HG02943 (cell line): ENCODE measurements at regions not wholly inside any gene's neighbourhood (a gene's known extent, or its start where the extent isn't known, plus 50 kb on each side); places are given as distances from the start of the nearest gene placed in this dataset.
"Not testable (repeated sequence)": the region's sequence is repeated elsewhere in the genome, so short reads cannot be mapped to it uniquely, and the experiment has no call there.

Experiments
- ATAC-seq: cut with Tn5 transposase; IDR thresholded peaks from one replicate; pipeline ENCODE4 v1.9.1; 2021; ENCODE audit warnings: mild to moderate bottlenecking, low read depth, moderate library complexity; ENCODE audit not compliant: unreplicated experiment

DNA sequence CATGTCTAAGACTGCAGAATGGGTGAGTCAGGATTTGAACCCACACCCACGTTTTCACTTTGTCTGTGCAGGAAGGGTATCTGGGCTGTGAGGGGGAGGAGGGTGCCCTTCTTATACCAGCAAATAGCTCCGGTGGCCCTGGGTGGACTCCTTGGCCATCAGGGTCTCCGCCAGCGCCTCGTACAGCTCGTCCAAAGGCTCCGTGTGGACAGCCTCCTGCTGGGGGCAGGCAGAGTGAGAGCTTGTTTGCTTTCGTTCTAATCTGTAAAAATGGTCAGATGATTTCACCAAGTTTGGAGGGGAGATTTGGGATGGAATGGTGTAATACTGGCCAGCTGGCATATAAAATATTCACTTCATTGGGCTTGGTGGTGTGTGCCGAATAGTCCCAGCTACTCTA lies 111.7 kb upstream of the CCZ1B start:
- ATAC-seq = not testable (repeated sequence)

DNA sequence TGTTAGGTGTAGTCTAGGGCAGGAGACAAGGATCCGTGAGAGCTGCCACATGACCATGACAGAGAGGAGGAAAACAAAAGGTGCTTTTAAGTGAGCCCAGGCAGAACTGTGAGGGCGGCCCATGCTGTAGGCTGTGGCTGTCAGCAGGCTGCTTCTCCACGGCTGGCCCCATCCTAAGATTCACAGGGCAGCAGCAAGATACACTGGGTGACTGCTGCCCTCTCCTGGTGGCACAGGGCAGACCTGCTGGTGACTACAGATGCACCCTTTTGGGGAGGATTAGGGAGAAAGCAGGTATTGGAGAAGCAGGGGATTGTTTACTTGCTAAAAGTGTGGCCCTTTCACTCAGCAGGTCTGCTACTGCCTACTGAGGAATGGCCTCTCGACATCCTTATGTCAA lies 112.2 kb upstream of the CCZ1B start:
- not testable (repeated sequence) for ATAC-seq

DNA sequence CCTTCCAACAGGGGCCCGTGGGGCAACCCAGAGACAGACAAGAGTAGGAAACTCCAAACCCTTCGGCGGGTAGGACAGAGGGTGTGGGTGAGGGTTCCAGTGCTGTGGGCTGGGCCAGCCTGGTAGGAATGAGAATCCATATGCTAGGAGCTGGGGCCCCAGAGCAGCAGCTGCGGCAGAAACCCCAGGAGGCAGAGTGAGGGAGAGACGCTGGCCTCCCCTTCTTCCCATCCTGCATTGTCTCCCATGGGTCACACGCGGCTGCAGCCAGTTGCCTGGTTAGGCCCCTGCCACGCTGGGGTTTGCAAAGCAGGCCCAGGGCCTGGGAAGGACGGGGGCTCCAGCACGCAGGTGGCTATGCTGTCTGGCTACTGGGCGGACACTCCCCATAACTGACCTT lies 113.1 kb upstream of the CCZ1B start:
- not testable (repeated sequence) for ATAC-seq

DNA sequence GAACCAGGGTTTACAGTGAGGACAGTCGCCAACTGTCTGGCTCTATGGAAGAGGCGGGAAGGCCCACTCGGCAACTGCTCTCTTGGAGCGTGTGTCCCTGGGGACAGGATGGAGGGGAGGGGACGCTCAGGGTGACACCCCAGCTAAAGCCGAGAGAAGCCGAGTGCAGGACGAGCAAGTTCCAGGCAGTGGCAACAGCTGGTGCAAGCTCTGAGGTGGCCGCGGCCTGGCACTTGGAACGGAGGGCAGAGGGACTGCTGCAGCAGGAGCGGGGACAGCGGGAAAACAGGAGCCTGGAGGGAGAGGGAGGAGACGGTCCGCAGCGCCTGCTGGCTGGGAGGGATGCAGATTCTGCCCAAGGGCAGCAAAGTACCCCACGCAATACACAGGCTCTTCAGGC lies 113.8 kb upstream of the CCZ1B start:
- not testable (repeated sequence) for ATAC-seq

DNA sequence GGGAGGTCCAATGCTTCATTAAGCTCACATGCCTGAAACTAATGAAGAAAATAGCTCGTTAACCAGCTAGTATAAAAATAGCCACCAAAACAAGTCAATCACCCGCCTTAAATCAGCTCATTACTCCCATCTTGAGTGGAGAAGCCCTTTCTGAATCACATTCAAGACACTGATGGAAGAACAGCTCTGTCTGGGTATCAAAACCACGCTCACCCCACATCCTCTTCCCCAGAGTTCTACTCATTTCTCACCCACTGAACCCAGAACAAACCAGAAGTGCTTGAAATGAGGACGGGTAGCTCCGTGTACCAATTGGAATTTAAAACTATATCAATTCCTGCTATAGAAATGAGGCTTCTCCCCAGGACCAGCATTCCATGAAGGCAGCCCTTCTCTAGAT lies 120.8 kb upstream of the CCZ1B start:
- not testable (repeated sequence) for ATAC-seq

DNA sequence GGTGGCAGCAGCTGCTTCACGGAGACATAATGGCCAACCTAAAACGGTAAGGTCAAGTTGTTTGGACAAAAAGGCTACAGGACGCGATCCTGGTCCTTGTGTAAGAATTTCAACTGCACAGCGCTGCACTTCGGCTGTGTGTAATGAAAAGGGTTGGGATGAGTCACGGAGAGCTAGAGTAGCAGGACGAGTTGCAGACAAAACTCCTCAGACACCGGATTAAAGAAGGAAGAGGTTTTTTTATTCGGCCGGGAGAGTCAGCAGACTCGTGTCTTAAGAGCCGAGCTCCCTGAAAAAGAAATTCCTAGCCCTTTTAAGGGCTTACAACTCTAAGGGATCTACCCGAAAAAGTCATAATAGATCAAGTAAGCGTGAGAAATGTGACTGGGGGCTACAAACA lies 124.2 kb upstream of the CCZ1B start:
- not testable (repeated sequence) for ATAC-seq

DNA sequence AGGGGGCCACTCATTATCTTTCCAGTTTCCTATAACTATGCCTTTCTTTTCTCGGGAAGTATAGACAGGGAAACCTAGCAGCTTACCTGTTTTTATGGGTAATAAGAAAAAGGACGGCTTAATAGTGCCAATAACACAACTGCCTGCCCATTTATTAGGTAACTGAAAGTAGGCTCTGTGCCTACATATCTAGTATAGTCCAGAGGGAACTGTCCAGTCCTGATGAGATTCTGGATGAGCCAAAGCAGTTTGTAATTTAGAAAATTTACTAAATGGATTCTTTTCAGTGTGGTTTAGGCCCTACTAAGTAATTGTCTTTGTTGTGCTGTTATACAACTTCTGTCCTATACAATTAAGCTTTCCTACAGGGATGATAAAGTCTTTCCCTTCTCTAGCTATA lies 125.5 kb upstream of the CCZ1B start:
- ATAC-seq = not testable (repeated sequence)

DNA sequence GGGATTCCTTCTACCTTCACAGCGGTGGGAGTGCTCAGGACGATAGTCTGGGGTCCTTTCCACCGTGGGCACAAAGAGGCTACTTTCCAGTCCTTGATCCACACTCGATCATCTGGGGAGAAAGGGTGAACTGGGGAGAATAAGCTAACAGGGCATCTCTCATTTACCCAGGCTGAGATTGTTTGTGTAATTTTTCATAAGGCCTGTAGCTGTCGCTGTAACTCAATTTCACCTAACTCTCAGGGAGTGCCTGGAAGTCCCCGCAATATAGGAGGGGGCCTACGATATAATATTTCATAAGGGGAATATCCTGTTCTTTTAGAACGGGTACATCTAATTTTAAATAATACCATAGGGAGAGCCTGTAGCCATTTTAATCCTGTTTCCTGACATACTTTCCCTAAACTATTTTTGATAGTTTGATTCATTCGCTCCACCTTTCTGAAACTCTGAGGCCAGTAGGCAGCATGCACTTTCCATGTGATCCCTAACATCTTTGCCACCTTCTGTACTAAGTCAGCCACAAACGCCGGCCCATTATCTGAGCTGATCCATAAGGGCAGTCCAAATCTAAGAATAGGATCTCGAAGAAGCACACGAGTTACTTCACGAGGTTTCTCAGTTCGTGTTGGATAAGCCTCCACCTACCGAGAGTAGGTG lies 127.2 kb upstream of the CCZ1B start:
- not testable (repeated sequence) for ATAC-seq

DNA sequence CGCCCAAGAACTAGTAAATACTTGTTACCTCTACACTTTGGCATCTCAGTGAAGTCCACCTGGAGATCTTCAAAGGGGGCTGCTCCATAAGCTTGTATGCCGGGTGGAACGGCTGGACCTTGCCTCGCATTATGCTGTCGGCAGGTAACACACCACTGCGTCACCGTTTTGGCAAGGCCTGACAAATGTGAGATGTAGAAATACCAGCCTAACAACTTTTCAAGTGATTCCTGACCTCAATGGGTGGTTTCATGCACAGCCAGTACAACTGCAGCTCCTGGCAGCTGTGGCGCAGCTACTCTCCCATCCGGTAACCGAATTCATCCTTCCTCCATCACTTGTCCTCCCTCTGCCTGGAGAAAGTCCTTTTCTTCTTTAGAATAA lies 127.7 kb upstream of the CCZ1B start:
- not testable (repeated sequence) for ATAC-seq

DNA sequence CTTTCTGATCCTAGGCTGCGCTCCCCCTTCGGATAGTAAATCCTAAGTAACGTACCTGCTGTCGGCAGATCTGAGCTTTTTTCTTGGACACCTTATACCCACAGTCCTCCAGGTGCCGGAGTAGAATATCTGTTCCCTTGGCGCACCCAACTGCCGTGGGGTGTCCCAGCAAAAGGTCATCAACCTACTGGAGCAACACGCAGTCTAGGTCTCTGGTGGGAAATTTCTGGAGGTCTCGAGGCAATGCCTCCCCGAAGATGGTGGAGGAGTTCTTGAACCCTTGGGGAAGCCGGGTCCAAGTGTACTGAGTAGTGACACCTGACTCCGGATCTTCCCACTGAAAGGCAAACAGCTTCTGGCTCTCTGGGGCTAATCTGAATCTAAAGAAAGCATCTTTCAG lies 129.3 kb upstream of the CCZ1B start:
- ATAC-seq = not testable (repeated sequence)

DNA sequence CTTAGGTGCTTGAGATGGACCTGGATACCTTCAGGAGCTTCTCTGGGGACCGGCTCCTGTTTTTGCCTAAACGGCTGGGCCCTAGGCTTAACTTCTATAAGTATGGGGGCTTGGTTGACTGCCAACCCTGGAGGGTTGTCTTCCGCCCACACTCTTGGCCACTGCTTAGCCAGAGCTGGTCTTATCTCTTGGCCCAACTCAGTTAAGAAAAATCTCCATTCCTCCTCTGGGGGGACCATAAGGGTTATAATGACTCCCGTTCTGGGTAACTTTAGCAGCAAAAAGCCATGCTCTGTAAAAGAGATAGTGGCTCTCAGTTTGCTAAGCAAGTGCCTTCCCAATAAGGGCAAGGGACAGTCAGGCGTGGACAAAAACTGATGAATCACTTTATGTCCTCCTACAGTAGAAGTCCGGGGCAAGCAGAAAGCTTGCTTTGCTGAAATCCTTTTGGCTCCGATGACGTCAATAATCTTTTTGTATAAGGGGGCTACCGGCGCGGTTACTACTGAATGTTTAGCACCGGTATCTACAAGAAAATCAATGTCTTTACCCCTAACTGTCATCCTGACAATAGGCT lies 130.0 kb upstream of the CCZ1B start:
- not testable (repeated sequence) for ATAC-seq

DNA sequence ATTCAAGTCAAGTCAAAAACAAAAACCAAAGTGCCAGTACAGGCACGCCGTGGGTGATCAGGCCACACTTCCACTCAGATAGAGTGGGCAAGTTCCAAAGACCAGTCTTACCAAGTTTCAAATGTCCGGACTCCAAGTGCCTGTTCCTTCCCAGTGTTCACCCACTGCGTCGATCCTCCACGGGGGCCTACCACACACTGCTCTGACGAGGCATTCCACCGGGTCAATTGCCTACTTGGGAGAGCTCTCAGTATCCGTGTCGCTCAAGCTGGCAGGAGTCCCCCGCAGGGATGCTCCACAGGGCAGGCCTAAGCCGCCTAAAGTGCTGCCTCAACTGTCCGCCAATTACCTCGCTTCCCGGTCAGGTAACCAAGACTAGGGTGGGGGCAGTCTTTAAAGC lies 132.3 kb upstream of the CCZ1B start:
- not testable (repeated sequence) for ATAC-seq

DNA sequence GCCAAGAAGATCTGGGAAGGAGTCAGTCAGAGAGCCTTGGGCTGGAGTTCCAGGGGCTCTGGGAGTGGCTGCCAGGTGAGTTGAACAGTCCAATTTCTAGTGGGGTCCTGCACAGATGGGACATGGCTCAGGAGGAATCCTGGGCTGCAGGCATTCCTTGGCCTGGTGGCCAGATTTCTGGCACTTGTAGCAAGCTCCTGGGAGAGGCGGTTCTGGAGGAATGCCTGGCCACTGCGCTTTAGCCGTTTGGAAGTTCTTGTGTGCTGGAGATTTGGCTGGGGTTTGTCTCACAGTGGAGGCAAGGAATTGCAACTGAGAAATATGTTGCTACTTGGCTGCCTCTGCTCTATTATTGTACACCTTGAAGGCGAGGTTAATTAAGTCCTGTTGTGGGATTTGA lies 133.9 kb upstream of the CCZ1B start:
- not testable (repeated sequence) for ATAC-seq

DNA sequence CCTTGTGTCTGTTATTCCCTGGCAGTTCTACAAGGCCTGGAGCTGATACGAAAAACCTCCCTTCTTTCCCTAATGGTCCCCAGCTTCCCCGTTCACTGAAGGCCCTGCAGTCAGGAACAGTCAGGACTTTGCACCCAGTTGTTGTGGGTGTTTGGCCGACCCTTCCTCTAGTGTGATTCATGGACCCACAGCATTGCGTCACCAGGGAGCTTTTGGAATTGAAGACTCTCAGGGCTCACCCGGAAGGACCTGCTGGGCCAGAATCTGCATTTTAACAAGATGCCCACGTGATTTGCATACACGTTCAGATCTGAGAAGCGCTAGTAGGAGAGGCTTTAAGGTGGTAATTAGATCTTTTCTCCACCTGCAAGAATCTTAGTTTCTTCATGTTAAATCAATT lies 136.8 kb upstream of the CCZ1B start:
- ATAC-seq = not testable (repeated sequence)

DNA sequence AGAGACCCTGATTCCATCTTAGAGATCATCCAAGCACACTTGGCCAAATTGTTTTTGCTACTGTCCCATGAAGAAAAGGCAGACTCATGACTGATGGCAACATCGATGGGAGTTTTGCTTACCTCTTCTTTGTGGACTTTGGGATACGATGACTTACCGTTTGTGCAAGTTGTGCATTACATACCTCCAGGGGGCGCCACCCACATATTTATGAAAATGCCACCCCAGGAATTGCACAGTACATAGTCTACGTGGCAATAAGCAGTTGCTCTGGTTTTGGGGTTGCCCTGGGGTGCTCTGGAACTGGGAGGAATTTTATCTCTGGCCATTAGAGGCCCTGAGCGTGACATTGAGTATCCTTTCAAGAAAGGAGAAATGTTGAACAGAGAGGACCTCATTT lies 139.0 kb upstream of the CCZ1B start:
- not testable (repeated sequence) for ATAC-seq

DNA sequence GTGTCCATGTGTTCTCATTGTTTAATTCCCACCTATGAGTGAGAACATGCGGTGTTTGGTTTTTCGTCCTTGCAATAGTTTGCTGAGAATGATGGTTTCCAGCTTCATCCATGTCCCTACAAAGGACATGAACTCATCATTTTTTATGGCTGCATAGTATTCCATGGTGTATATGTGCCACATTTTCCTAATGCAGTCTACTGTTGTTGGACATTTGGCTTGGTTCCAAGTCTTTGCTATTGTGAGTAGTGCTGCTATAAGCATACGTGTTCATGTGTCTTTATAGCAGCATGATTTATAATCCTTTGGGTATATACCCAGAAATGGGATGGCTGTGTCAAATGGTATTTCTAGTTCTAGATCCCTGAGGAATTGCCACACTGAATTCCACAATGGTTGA lies 144.1 kb upstream of the CCZ1B start:
- ATAC-seq = not testable (repeated sequence)

DNA sequence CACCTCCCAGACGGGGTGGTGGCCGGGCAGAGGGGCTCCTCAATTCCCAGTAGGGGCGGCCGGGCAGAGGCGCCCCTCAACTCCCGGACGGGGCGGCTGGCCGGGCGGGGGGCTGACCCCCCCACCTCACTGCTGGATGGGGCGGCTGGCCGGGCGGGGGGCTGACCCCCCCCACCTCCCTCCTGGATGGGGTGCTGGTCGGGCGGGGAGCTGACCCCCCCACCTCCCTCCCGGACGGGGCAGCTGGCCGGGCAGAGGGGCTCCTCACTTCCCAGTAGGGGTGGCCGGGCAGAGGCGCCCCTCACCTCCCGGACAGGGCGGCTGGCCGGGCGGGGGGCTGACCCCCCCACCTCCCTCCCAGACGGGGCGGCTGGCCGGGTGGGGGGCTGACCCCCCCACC lies 148.8 kb upstream of the CCZ1B start:
- ATAC-seq = not testable (repeated sequence)

DNA sequence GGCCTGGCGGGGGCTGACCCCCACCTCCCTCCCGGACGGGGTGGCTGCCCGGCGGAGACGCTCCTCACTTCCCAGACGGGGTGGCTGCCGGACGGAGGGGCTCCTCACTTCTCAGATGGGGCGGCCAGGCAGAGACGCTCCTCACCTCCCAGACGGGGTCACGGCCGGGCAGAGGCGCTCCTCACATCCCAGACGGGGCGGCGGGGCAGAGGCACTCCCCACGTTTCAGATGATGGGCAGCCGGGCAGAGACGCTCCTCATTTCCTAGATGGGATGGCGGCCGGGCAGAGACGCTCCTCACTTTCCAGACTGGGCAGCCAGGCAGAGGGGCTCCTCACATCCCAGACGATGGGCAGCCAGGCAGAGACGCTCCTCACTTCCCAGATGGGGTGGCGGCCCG lies 149.3 kb upstream of the CCZ1B start:
- ATAC-seq = not testable (repeated sequence)

DNA sequence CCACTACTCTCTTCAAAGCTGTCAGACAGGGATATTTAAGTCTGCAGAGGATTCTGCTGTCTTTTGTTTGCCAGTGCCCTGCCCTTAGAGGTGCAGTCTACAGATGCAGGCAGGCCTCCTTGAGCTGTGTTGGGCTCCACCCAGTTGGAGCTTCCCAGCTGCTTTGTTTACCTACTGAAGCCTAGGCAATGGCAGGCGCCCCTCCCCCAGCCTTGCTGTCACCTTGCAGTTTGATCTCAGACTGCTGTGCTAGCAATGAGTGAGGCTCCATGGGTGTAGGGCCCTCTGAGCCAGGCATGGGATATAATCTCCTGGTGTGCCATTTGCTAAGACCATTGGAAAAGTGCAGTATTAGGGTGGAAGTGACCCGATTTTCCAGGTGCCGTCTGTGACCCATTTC lies 151.3 kb upstream of the CCZ1B start:
- ATAC-seq = not testable (repeated sequence)

DNA sequence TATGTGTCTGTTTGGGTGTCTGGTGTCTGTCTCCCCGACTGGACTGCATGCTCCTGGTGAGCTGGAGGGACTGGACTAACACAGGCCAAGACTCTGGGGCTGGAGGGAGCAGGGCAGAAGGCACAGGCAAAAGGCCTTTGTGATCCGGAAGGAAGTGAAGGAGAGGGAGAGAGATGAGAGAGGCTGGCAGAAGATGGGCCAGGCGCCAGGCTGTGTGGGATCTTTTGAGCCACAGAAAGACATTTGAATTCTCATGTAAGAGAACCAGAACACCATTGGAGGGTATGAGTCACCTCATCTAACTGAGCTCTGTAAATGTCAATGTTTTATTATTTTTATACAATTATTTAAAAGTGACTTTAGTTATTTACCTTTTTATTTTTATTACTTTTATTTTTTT lies 152.3 kb upstream of the CCZ1B start:
- ATAC-seq = not testable (repeated sequence)

DNA sequence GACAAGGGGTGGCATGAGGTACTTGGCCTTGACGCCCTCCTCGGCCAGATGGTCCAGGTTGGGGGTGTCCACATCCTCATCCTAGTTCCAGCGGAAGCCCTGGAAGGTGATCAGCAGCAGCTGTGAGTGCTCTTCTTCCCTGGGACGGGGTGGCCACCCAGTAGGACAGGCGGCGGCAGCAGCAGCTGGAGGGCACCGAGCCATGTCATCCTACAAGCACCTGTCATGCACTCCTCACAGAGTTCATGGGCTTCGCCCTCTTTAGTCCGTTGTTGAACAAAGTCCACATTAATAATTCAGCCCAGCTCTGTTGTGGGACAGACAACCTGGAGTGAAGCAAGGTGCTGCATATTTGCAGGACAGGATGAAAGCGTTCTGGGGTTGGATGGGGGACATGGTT lies 153.4 kb upstream of the CCZ1B start:
- ATAC-seq = not testable (repeated sequence)

DNA sequence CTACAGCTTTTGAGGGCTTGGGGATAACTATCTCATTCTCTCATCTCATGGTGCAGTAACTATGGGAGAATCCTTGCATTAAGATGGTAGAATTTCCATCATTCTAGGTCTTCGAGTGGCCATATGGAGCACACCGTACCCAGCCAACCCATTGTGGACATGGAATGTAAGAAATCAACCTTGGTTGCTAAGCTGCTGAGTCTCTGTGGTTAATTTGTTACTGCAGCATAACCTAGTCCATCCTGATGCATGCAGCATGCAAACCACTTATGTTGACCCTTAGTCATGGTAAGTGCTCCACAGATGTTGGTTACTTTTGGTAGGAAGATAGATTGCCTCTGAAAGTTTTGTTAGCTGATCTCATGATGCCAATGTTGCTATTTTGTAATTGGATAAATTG lies 156.3 kb upstream of the CCZ1B start:
- ATAC-seq = not testable (repeated sequence)
